Fibroblast of villous mesenchyme (primary cell): ENCODE measurements at regions not wholly inside any gene's neighbourhood (a gene's known extent, or its start where the extent isn't known, plus 50 kb on each side); places are given as distances from the start of the nearest gene placed in this dataset.

Experiments used
- DNase-seq: peaks from one replicate; pipeline ENCODE4 v3.0.0-alpha.2; 2010; ENCODE audit warnings: low read depth
- H3K4me3 ChIP-seq: 2 replicates; pipeline ENCODE4 v1.5.1; 2011; ENCODE audit warnings: low read depth, mild to moderate bottlenecking, low read length
- CTCF ChIP-seq: IDR thresholded peaks from 2 replicates; pipeline ENCODE4 v1.5.1; 2012; ENCODE audit warnings: low read depth, mild to moderate bottlenecking, low read length; ENCODE audit not compliant: insufficient read depth

- DNase-seq, result no peak
- no peak overlapping the region for H3K4me3 ChIP-seq
- TF ChIP-seq CTCF, result no peak
Measured at GRCh38 chr5:164614707-164615106, 1109.3 kb downstream of the MAT2B start.

GRCh38 chr5:164617290-164617689 lies 1111.9 kb downstream of the MAT2B start:
- H3K4me3 ChIP-seq, result no peak overlapping the region
- no peak for TF ChIP-seq CTCF
- DNase-seq, result no peak

- no peak for TF ChIP-seq CTCF
- no peak overlapping the region for H3K4me3 ChIP-seq
- DNase-seq, result no peak
Measured at GRCh38 chr5:164627021-164627420, 1121.6 kb downstream of the MAT2B start.

- H3K4me3 ChIP-seq, result no peak overlapping the region
- DNase-seq, result no peak
- no peak for TF ChIP-seq CTCF
Measured at GRCh38 chr5:164636456-164636855, 1131.0 kb downstream of the MAT2B start.

- no peak overlapping the region for H3K4me3 ChIP-seq
- no peak for DNase-seq
- TF ChIP-seq CTCF, result no peak
Measured at GRCh38 chr5:164637931-164638521, 1132.6 kb downstream of the MAT2B start.

- no peak for TF ChIP-seq CTCF
- H3K4me3 ChIP-seq, result no peak overlapping the region
- DNase-seq, result no peak
Measured at GRCh38 chr5:164649266-164649665, 1143.8 kb downstream of the MAT2B start.

GRCh38 chr5:164650427-164650826 lies 1145.0 kb downstream of the MAT2B start:
- no peak for DNase-seq
- H3K4me3 ChIP-seq, result no peak overlapping the region
- TF ChIP-seq CTCF, result no peak
